A549 (cell line): ENCODE measurements at regions not wholly inside any gene's neighbourhood (a gene's known extent, or its start where the extent isn't known, plus 50 kb on each side); places are given as distances from the start of the nearest gene placed in this dataset.
"Not testable (repeated sequence)": the region's sequence is repeated elsewhere in the genome, so short reads cannot be mapped to it uniquely, and the experiment has no call there.

Source experiments
- ATAC-seq, 2 experiments: fragments of 200-7000 bp in 1 of 2; fragments of >200 bp in 1 of 2; cut with Nextera tagmentation in 1 of 2; cut with Tn5 transposase in 1 of 2; 3 replicates each; pipeline versions ENCODE4 v1.8.0 to v1.9.1; 2018 to 2020; ENCODE audit warnings: mild to moderate bottlenecking in 1 of 2, moderate library complexity in 1 of 2
- CTCF ChIA-PET: fragments of 300-600 bp; sonication (Branson Sonifier 250); formaldehyde crosslinking; extraction: SDS; loops from one replicate; lab custom pipeline; 2021; ENCODE audit warnings: antibody characterized with exemption, inconsistent platforms; lab: Yijun Ruan, JAX
- POLR2A ChIA-PET: fragments of 350-600 bp; formaldehyde crosslinking; extraction: SDS; loops from one replicate; lab custom pipeline; 2021; ENCODE audit warnings: antibody characterized with exemption, inconsistent platforms; lab: Yijun Ruan, JAX
- DNase-seq, 2 experiments: peaks; one replicate each; pipeline versions ENCODE4 v3.0.0 to v3.0.0-alpha.2; 2011 to 2016; ENCODE audit warnings: low read depth in 1 of 2, low spot score in 1 of 2
- FAIRE-seq: peaks from 2 replicates; lab custom pipeline; 2011; peaks lifted over from hg19 to GRCh38; lab: Jason Lieb, UNC
- H3K27ac ChIP-seq, 2 experiments: fragments of >200 bp; sonication (Bioruptor Twin); formaldehyde crosslinking; 3 replicates each; pipeline ENCODE4 v1.5.1; 2016 to 2017
- H3K4me1 ChIP-seq: fragments of >200 bp; sonication (Bioruptor Twin); formaldehyde crosslinking; 3 replicates; pipeline ENCODE4 v1.6.1; 2016
- H3K4me2 ChIP-seq: fragments of >200 bp; sonication (Bioruptor Twin); formaldehyde crosslinking; 3 replicates; pipeline ENCODE4 v1.6.1; 2016
- H3K4me3 ChIP-seq: fragments of >200 bp; sonication (Bioruptor Twin); formaldehyde crosslinking; 3 replicates; pipeline ENCODE4 v1.5.1; 2016
- H3K9me3 ChIP-seq: fragments of >200 bp; sonication (Bioruptor Twin); formaldehyde crosslinking; 3 replicates; pipeline ENCODE4 v1.6.1; 2016
- ATOH8 ChIP-seq: fragments of 250-450 bp; sonication (Bioruptor Pico); IDR thresholded peaks from 2 replicates; pipeline ENCODE4 v1.5.0; 2020; ENCODE audit warnings: low read depth, mild to moderate bottlenecking, moderate library complexity
- BHLHE40 ChIP-seq: IDR thresholded peaks from 2 replicates; pipeline ENCODE4 v1.6.1; 2012; ENCODE audit warnings: low read depth, low read length, inconsistent platforms
- CEBPB ChIP-seq, 2 experiments: fragments of >200 bp in 1 of 2; sonication (Bioruptor Twin) in 1 of 2; formaldehyde crosslinking in 1 of 2; IDR thresholded peaks; 2 replicates each; pipeline ENCODE4 v1.6.1; 2012 to 2016
- CHD2 ChIP-seq: fragments of 150-350 bp; IDR thresholded peaks from 2 replicates; pipeline ENCODE4 v1.6.1; 2014; ENCODE audit warnings: low read length; ENCODE audit not compliant: partially characterized antibody
- CHD4 ChIP-seq: fragments of 200-600 bp; sonication (generic); IDR thresholded peaks from 2 replicates; pipeline ENCODE4 v1.6.1; 2016; ENCODE audit warnings: antibody characterized with exemption, mild to moderate bottlenecking, borderline replicate concordance
- ELK1 ChIP-seq: fragments of 150-350 bp; IDR thresholded peaks from 2 replicates; pipeline ENCODE4 v1.6.1; 2014; ENCODE audit warnings: low read depth, mild to moderate bottlenecking, low read length
- GATA3 ChIP-seq: IDR thresholded peaks from 2 replicates; pipeline ENCODE4 v1.6.1; 2012; ENCODE audit warnings: borderline replicate concordance
- HDAC2 ChIP-seq: fragments of 200-600 bp; sonication (generic); IDR thresholded peaks from 2 replicates; pipeline ENCODE4 v1.6.1; 2016
- HOXA7 ChIP-seq: fragments of 250-450 bp; sonication (Bioruptor Pico); IDR thresholded peaks from 2 replicates; pipeline ENCODE4 v1.5.0; 2020; ENCODE audit warnings: mild to moderate bottlenecking, moderate library complexity
- HOXB13 ChIP-seq: fragments of 250-450 bp; sonication (Bioruptor Pico); IDR thresholded peaks from 2 replicates; pipeline ENCODE4 v1.5.0; 2020; ENCODE audit warnings: low read depth, mild to moderate bottlenecking, moderate library complexity
- JUN ChIP-seq, 2 experiments: fragments of >200 bp; sonication (Bioruptor Twin); formaldehyde crosslinking; IDR thresholded peaks; 2 replicates in 1 of 2; 3 replicates in 1 of 2; pipeline ENCODE4 v1.6.1; 2016 to 2017
- KDM5A ChIP-seq: fragments of 200-600 bp; sonication (generic); IDR thresholded peaks from 2 replicates; pipeline ENCODE4 v1.6.1; 2016; ENCODE audit warnings: antibody characterized with exemption, mild to moderate bottlenecking
- MYC ChIP-seq: IDR thresholded peaks from 2 replicates; pipeline ENCODE4 v1.6.1; 2012; ENCODE audit warnings: mild to moderate bottlenecking, inconsistent platforms, low read length, improper control_type of control experiment, borderline replicate concordance
- NFE2L2 ChIP-seq: fragments of 150-350 bp; conservative IDR thresholded peaks from 2 replicates; pipeline ENCODE4 v1.6.1; 2014; ENCODE audit warnings: low read length
- RARB ChIP-seq: fragments of 250-450 bp; sonication (Bioruptor Pico); IDR thresholded peaks from 2 replicates; pipeline ENCODE4 v1.8.0; 2021; ENCODE audit warnings: mild to moderate bottlenecking, moderate library complexity
- REST ChIP-seq: fragments of 200-600 bp; sonication (generic); IDR thresholded peaks from 2 replicates; pipeline ENCODE4 v1.6.1; 2016; ENCODE audit warnings: antibody characterized with exemption, mild to moderate bottlenecking, moderate library complexity
- SMC3 ChIP-seq: fragments of >200 bp; sonication (Bioruptor Twin); formaldehyde crosslinking; IDR thresholded peaks from 3 replicates; pipeline ENCODE4 v1.6.1; 2018; ENCODE audit warnings: inconsistent platforms
- SREBF2 ChIP-seq: fragments of 450-650 bp; IDR thresholded peaks from 2 replicates; pipeline ENCODE4 v1.6.1; 2014; ENCODE audit warnings: mild to moderate bottlenecking, moderate library complexity
- TFCP2L1 ChIP-seq: fragments of 250-450 bp; sonication (Bioruptor Pico); IDR thresholded peaks from 2 replicates; pipeline ENCODE4 v1.5.0; 2021; ENCODE audit warnings: mild to moderate bottlenecking
- ZFP36 ChIP-seq: fragments of 450-650 bp; IDR thresholded peaks from 2 replicates; pipeline ENCODE4 v1.6.1; 2014; ENCODE audit warnings: borderline replicate concordance; ENCODE audit not compliant: partially characterized antibody
- ZSCAN20 ChIP-seq: fragments of 250-450 bp; sonication (Bioruptor Pico); IDR thresholded peaks from 2 replicates; pipeline ENCODE4 v1.8.0; 2022; ENCODE audit warnings: mild to moderate bottlenecking, moderate library complexity
- WGBS: methylation state at CpG from one replicate; pipeline ENCODE4 v1.1.6; 2017; ENCODE audit errors: missing lambda C conversion rate; 5-methylcytosine and 5-hydroxymethylcytosine counted together
- TF ChIP-seq, protein P1 (sequence below): fragments of >200 bp; sonication (Bioruptor Twin); formaldehyde crosslinking; IDR thresholded peaks from 3 replicates; pipeline ENCODE4 v1.5.1; 2016
- TF ChIP-seq, protein P2 (sequence below): fragments of 250-450 bp; sonication (Bioruptor Pico); IDR thresholded peaks from 2 replicates; pipeline ENCODE4 v1.5.0; 2021; ENCODE audit warnings: mild to moderate bottlenecking, moderate library complexity, borderline replicate concordance
- TF ChIP-seq, protein P3 (sequence below): IDR thresholded peaks from 2 replicates; pipeline ENCODE4 v1.6.1; 2012; ENCODE audit warnings: low read depth, borderline replicate concordance

DNA sequence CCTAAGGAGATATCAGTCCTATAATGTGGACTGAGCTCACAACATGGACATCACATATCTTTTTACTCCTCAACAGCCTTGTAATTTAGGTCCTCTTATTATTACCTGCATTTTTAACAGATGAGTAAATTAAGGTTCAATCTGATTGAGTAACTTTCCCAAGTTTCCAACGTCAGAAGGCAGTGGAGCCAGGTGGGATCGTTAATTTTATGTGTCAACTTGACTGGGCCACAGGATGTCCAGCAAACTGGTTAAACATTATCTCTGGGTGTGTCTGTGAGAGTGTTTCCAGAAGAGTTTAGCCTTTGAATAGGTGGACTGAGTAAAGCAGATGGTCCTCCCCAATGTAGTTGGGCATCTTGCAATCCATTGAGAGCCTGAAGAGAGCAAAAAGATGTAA, 59.0 kb upstream of the SLIT2 start (continued):
- no peak for TF ChIP-seq ATOH8
- no peak for TF ChIP-seq HDAC2
- no peak for TF ChIP-seq CEBPB (IDR thresholded peaks at IDR 0.05)
- no peak for TF ChIP-seq CHD4
- TF ChIP-seq SMC3: no peak

DNA sequence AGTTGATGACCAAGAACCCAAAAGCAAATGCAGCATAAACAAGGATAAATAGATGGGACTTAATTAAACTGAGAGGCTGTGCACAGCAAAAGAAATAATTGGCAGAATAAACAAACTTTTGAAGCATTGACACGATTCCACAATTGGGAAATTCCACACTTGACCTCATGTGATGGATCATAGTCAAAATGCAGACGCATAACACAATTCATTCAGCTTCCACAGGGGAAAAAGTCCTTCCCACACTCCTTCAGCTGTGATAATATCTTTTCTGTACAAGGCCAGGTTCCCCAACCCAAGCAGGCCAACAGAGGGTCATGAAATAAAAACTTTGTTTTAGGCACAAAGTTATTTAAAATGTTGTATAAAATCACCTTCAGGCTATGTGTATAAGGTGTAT, 66.6 kb upstream of the SLIT2 start:
- TF ChIP-seq ZFP36 (no peak), MYC (no peak), KDM5A (no peak), SREBF2 (no peak), REST (no peak), ELK1 (no peak), BHLHE40 (no peak), NFE2L2 (no peak), RARB (CRISPR knock-in tag) (no peak), HOXA7 (CRISPR knock-in tag) (no peak), TFCP2L1 (CRISPR knock-in tag) (no peak), GATA3 (no peak), CHD2 (no peak), JUN (IDR thresholded peaks at IDR 0.05) (no peak), HOXB13 (CRISPR knock-in tag) (no peak), ZSCAN20 (CRISPR knock-in tag) (no peak)
- TF ChIP-seq, protein P1, sequence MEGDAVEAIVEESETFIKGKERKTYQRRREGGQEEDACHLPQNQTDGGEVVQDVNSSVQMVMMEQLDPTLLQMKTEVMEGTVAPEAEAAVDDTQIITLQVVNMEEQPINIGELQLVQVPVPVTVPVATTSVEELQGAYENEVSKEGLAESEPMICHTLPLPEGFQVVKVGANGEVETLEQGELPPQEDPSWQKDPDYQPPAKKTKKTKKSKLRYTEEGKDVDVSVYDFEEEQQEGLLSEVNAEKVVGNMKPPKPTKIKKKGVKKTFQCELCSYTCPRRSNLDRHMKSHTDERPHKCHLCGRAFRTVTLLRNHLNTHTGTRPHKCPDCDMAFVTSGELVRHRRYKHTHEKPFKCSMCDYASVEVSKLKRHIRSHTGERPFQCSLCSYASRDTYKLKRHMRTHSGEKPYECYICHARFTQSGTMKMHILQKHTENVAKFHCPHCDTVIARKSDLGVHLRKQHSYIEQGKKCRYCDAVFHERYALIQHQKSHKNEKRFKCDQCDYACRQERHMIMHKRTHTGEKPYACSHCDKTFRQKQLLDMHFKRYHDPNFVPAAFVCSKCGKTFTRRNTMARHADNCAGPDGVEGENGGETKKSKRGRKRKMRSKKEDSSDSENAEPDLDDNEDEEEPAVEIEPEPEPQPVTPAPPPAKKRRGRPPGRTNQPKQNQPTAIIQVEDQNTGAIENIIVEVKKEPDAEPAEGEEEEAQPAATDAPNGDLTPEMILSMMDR: no peak
- TF ChIP-seq, protein P2, sequence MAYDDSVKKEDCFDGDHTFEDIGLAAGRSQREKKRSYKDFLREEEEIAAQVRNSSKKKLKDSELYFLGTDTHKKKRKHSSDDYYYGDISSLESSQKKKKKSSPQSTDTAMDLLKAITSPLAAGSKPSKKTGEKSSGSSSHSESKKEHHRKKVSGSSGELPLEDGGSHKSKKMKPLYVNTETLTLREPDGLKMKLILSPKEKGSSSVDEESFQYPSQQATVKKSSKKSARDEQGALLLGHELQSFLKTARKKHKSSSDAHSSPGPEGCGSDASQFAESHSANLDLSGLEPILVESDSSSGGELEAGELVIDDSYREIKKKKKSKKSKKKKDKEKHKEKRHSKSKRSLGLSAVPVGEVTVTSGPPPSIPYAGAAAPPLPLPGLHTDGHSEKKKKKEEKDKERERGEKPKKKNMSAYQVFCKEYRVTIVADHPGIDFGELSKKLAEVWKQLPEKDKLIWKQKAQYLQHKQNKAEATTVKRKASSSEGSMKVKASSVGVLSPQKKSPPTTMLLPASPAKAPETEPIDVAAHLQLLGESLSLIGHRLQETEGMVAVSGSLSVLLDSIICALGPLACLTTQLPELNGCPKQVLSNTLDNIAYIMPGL: no peak
- TF ChIP-seq, protein P3, sequence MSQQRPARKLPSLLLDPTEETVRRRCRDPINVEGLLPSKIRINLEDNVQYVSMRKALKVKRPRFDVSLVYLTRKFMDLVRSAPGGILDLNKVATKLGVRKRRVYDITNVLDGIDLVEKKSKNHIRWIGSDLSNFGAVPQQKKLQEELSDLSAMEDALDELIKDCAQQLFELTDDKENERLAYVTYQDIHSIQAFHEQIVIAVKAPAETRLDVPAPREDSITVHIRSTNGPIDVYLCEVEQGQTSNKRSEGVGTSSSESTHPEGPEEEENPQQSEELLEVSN: no peak
- no peak for ATAC-seq
- no peak for DNase-seq
- Histone ChIP-seq H3K4me2 (no peak overlapping the region), H3K9me3 (no peaks in the 10 kb centered on the region), H3K27ac (no peak overlapping the region), H3K4me1 (no peaks in the 10 kb centered on the region), H3K4me3 (no peak overlapping the region)
- CTCF ChIA-PET: no interaction called here
- no peak for FAIRE-seq
- POLR2A ChIA-PET: no interaction called here
- WGBS: 3% methylated on average over 2 of the region's 2 CpGs

GRCh38 chr4:20183131-20183530, 68.6 kb upstream of the SLIT2 start:
- POLR2A ChIA-PET, H3K4me3 ChIP-seq, H3K27ac ChIP-seq, DNase-seq, H3K4me2 ChIP-seq, H3K4me1 ChIP-seq, H3K9me3 ChIP-seq, FAIRE-seq, ATAC-seq, CTCF ChIA-PET: not testable (repeated sequence)
- WGBS: 33% methylated on average over 5 of the region's 5 CpGs
